GM23248 (cell line): ENCODE measurements at regions not wholly inside any gene's neighbourhood (a gene's known extent, or its start where the extent isn't known, plus 50 kb on each side); places are given as distances from the start of the nearest gene placed in this dataset.

Source experiments
- DNase-seq: peaks from one replicate; pipeline ENCODE4 v3.0.0-alpha.2; 2015
- H2AFZ ChIP-seq: fragments of 200-600 bp; sonication (generic); 2 replicates; pipeline ENCODE4 v1.6.1; 2016; ENCODE audit warnings: antibody characterized with exemption
- H3F3A ChIP-seq: fragments of 200-600 bp; sonication (generic); 2 replicates; pipeline ENCODE4 v1.6.1; 2016; ENCODE audit warnings: mild to moderate bottlenecking, antibody characterized with exemption, mixed run types; ENCODE audit not compliant: insufficient read depth
- H3K27ac ChIP-seq: fragments of 200-600 bp; sonication (generic); 2 replicates; pipeline ENCODE4 v1.5.1; 2016; ENCODE audit warnings: mild to moderate bottlenecking
- H3K27me3 ChIP-seq: fragments of 200-600 bp; sonication (generic); replicated peaks from 2 replicates; pipeline ENCODE4 v1.6.1; 2016; ENCODE audit warnings: mild to moderate bottlenecking; ENCODE audit not compliant: insufficient read depth
- H3K36me3 ChIP-seq: fragments of 200-600 bp; sonication (generic); 2 replicates; pipeline ENCODE4 v1.6.1; 2016; ENCODE audit warnings: low read depth, mild to moderate bottlenecking
- H3K4me1 ChIP-seq: fragments of 200-600 bp; sonication (generic); 2 replicates; pipeline ENCODE4 v1.6.1; 2016; ENCODE audit warnings: mild to moderate bottlenecking; ENCODE audit not compliant: insufficient read depth
- H3K4me2 ChIP-seq: fragments of 200-600 bp; sonication (generic); one replicate; pipeline ENCODE4 v1.6.1; 2016; ENCODE audit warnings: mild to moderate bottlenecking; ENCODE audit not compliant: unreplicated experiment
- H3K4me3 ChIP-seq: fragments of 200-600 bp; sonication (generic); 2 replicates; pipeline ENCODE4 v1.5.1; 2016; ENCODE audit warnings: mild to moderate bottlenecking
- H3K79me2 ChIP-seq: fragments of 200-600 bp; sonication (generic); 2 replicates; pipeline ENCODE4 v1.6.1; 2016; ENCODE audit warnings: mild to moderate bottlenecking; ENCODE audit not compliant: insufficient read depth
- H3K9ac ChIP-seq: fragments of 200-600 bp; sonication (generic); 2 replicates; pipeline ENCODE4 v1.6.1; 2016; ENCODE audit warnings: mild to moderate bottlenecking
- H3K9me2 ChIP-seq: fragments of 200-600 bp; sonication (generic); 2 replicates; pipeline ENCODE4 v1.6.1; 2016; ENCODE audit warnings: mixed run types, mild to moderate bottlenecking, moderate library complexity; ENCODE audit not compliant: insufficient read depth
- H3K9me3 ChIP-seq: fragments of 200-600 bp; sonication (generic); one replicate; pipeline ENCODE4 v1.6.1; 2017; ENCODE audit warnings: low read depth
- H4K20me1 ChIP-seq: fragments of 200-600 bp; sonication (generic); 2 replicates; pipeline ENCODE4 v1.6.0; 2016; ENCODE audit not compliant: insufficient read depth
- EZH2 ChIP-seq: fragments of 200-600 bp; sonication (generic); IDR thresholded peaks from 2 replicates; pipeline ENCODE4 v1.6.1; 2018; ENCODE audit warnings: antibody characterized with exemption, mild to moderate bottlenecking; ENCODE audit not compliant: insufficient read depth, poor library complexity, severe bottlenecking
- EZH2phosphoT487 ChIP-seq: fragments of 200-600 bp; sonication (generic); IDR thresholded peaks from 2 replicates; pipeline ENCODE4 v1.6.1; 2018; ENCODE audit warnings: antibody characterized with exemption, moderate library complexity, mild to moderate bottlenecking, low read depth; ENCODE audit not compliant: insufficient read depth
- WGBS, 2 experiments: methylation state at CpG; one replicate each; pipeline ENCODE4 v1.1.6; 2015 to 2017; ENCODE audit warnings: low lambda C conversion rate in 2 of 2, low coverage in 1 of 2; ENCODE audit errors: missing lambda C conversion rate in 2 of 2; 5-methylcytosine and 5-hydroxymethylcytosine counted together
- in situ Hi-C: fragments of 300-500 bp; cut with MboI; formaldehyde crosslinking; loops from 2 replicates; pipeline ENCODE4 v1.15.0; 2020

DNA sequence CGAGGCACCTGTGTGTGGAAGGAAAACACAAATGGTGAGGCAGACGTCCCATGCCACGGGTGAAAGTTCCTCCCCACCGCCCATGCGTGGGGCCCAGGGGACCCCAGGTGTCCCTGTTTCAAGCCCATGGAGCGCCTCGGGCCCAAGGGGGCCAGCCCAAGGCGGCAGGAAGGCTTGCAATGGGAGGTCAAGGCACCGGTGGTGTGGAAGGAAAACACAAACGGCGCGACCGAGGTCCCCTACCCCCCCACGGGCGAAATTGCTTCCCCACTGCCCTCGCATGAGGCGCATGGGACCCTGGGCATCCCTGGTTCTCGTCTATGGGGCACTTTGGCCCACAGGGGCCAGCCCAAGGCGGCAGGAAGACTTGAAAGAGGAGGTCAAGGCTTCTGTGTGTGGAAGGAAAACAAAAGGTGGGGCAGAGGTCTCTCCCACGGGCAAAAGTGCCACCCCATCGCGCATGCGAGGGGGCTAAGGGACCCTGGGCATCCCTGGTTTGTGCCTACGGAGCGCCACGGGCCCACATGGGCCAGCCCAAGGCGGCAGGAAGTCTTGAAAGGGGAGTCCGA is 379.4 kb downstream of the ALG10 start:
- Histone ChIP-seq H3F3A (no peaks in the 10 kb centered on the region), H4K20me1 (no peaks in the 10 kb centered on the region), H3K9ac (no peak overlapping the region), H2AFZ (no peak overlapping the region), H3K36me3 (no peaks in the 10 kb centered on the region), H3K9me3 (no peaks in the 10 kb centered on the region), H3K9me2 (no peaks in the 10 kb centered on the region), H3K4me2 (no peak overlapping the region), H3K27me3 (no peaks in the 10 kb centered on the region), H3K27ac (no peak overlapping the region), H3K4me1 (no peaks in the 10 kb centered on the region), H3K79me2 (no peaks in the 10 kb centered on the region), H3K4me3 (no peak overlapping the region)
- in situ Hi-C loops = no loop called here
- WGBS, 2 experiments = 34 to 40% methylated on average over 24 to 28 of the region's 28 CpGs
- DNase-seq = no peak
- TF ChIP-seq EZH2phosphoT487 (no peak), EZH2 (no peak)

DNA sequence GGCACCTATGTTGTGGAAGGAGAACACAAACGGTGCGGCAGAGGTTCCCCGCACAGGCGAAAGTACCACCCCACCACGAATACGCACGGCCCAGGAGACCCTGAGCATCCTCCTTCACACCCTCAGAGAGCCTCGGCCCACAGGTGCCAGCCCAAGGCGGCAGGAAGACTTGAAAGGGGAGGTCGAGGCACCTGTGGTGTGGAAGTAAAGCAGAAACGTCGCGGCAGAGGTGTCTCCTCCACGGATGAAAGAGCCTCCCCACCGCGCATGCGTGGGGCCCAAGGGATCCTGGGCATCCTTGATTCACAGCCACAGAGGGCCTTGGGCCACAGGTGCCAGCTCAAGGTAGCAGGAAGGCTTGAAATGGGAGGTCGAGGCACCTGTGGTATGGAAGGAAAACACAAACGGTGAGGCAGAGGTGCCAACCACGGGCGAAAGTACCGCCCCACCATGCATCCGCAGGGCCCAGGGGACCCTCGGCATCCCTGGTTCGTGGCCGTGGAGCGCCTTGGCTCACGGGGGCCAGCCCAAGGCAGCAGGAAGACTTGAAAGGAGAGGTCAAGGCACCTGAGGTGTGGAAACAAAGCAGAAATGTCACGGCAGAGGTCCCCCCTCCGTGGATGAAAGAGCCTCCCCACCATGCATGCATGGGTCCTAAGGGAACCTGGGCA is 380.1 kb downstream of the ALG10 start:
- Histone ChIP-seq H3K27me3 (no peaks in the 10 kb centered on the region), H3K27ac (no peak overlapping the region), H3K4me1 (no peaks in the 10 kb centered on the region), H2AFZ (no peak overlapping the region), H3K79me2 (no peaks in the 10 kb centered on the region), H3K4me3 (no peak overlapping the region), H3F3A (no peaks in the 10 kb centered on the region), H3K9me3 (no peaks in the 10 kb centered on the region), H3K36me3 (no peaks in the 10 kb centered on the region), H3K9ac (no peak overlapping the region), H4K20me1 (no peaks in the 10 kb centered on the region), H3K9me2 (no peaks in the 10 kb centered on the region), H3K4me2 (no peak overlapping the region)
- no peak for DNase-seq
- in situ Hi-C loops = no loop called here
- WGBS, 2 experiments = 48 to 52% methylated on average over 26 to 30 of the region's 30 CpGs
- TF ChIP-seq EZH2 = no peak
- TF ChIP-seq EZH2phosphoT487 = no peak

DNA sequence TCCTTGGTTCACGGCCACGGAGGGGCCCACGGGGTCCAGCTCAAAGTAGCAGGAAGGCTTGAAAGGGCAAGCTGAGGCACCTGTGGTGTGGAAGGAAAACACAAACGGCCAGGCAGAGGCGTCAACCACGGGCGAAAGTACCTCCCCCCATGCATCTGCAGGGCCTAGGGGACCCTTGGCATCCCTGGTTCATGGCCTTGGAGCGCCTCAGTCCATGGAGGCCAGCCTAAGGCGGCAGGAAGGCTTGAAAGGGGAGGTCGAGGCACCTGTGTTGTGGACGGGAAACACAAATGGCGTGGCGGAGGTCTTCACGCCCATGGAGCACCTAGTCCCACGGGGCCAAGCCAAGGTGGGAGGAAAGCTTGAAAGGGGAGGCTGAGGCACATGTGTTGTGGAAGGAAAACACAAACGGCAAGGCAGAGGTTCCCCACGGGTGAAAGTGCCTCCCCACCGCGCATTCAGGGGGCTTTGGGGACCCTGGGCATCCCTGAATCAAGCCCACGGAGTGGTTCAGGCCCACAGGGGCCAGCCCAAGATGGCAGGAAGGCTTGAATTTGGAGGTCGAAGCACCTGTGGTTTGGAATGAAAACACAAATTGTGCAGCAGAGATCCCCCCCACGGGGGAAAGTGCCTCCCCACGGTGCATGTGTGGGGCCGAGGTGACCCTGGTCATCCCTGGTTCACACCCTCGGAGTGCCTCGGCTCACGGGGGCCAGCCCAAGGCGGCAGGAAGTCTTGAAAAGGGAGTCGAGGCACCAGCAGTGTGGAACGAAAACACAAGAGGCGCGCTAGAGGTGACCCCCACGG is 380.8 kb downstream of the ALG10 start:
- Histone ChIP-seq H3K4me1 (no peaks in the 10 kb centered on the region), H3F3A (no peaks in the 10 kb centered on the region), H3K9me2 (no peaks in the 10 kb centered on the region), H3K27me3 (no peaks in the 10 kb centered on the region), H4K20me1 (no peaks in the 10 kb centered on the region), H3K9me3 (no peaks in the 10 kb centered on the region), H3K9ac (no peak overlapping the region), H3K79me2 (no peaks in the 10 kb centered on the region), H2AFZ (no peak overlapping the region), H3K36me3 (no peaks in the 10 kb centered on the region), H3K4me2 (no peak overlapping the region), H3K27ac (no peak overlapping the region), H3K4me3 (no peak overlapping the region)
- 36 to 43% methylated on average over 31 to 33 of the region's 33 CpGs for WGBS, 2 experiments
- no peak for TF ChIP-seq EZH2
- DNase-seq = no peak
- in situ Hi-C loops = no loop called here

DNA sequence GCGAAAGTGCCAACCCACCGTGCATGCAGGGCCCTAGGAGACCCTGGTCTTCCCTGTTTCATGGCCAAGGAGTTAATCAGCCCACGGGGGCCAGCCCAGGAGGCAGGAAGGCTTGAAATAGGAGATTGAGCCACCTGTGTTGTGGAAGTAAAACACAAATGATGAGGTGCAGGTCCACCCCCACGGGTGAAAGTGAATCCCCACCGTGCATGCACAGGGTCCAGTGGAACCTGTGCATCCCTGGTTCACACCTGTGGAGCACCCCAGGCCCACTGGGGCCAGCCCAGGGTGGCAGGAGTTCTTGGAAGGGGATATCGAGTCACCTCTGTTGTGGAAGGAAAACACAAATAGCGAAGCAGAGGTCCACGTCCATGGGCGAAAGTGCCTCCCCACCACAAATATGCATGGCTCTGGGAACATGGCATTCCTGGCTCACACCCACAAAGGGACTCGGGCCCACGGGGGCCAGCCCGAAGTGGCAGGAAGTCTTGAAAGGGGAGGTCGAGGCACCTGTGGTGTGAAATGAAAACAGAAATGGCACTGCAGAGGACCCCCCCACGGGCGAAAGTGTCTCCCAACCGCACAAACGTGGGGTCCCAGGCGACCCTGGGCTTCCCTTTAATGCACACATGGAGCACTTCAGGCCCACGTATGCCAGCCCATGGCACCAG is 381.5 kb downstream of the ALG10 start:
- no peaks in the 10 kb centered on the region for H3K27me3 ChIP-seq
- H3K4me3 ChIP-seq = no peak overlapping the region
- no peak overlapping the region for H2AFZ ChIP-seq
- no peaks in the 10 kb centered on the region for H4K20me1 ChIP-seq
- H3K36me3 ChIP-seq = no peaks in the 10 kb centered on the region
- H3K9ac ChIP-seq = no peak overlapping the region
- H3K9me3 ChIP-seq = no peaks in the 10 kb centered on the region
- no peak for TF ChIP-seq EZH2
- TF ChIP-seq EZH2phosphoT487 = no peak
- no peaks in the 10 kb centered on the region for H3F3A ChIP-seq
- H3K79me2 ChIP-seq = no peaks in the 10 kb centered on the region
- no peaks in the 10 kb centered on the region for H3K4me1 ChIP-seq
- DNase-seq = no peak
- H3K27ac ChIP-seq = no peak overlapping the region
- WGBS, 2 experiments = 30 to 36% methylated on average over 19 of the region's 19 CpGs
- H3K4me2 ChIP-seq = no peak overlapping the region
- in situ Hi-C loops = no loop called here
- H3K9me2 ChIP-seq = no peaks in the 10 kb centered on the region
